Prostate gland (tissue), 2 donors: ENCODE measurements at regions not wholly inside any gene's neighbourhood (a gene's known extent, or its start where the extent isn't known, plus 50 kb on each side); places are given as distances from the start of the nearest gene placed in this dataset.

ENCODE experiments used
- CTCF ChIP-seq, 4 experiments: fragments of 200-600 bp in 2 of 4; fragments of 450-650 bp in 2 of 4; sonication (generic) in 2 of 4; IDR thresholded peaks; 1 replicate in 3 of 4; 2 replicates in 1 of 4; pipeline ENCODE4 v1.5.1; 2016 to 2019; ENCODE audit warnings: antibody characterized with exemption in 4 of 4, mild to moderate bottlenecking in 2 of 4, moderate library complexity in 2 of 4
- POLR2AphosphoS5 ChIP-seq: sonication (generic); formaldehyde crosslinking; IDR thresholded peaks from one replicate; pipeline ENCODE4 v1.6.1; 2017; ENCODE audit warnings: antibody characterized with exemption

GRCh38 chr11:43130616-43131015, 181.2 kb upstream of the API5 start:
- TF ChIP-seq CTCF (IDR thresholded peaks at IDR 0.05) (no peak), POLR2AphosphoS5 (no peak)
